ENCODE measurements at regions not wholly inside any gene's neighbourhood (a gene's known extent, or its start where the extent isn't known, plus 50 kb on each side); places are given as distances from the start of the nearest gene placed in this dataset.

- TF ChIP-seq POLR2A (IDR thresholded peaks at IDR 0.05), result no peak
- TF ChIP-seq, protein P1, sequence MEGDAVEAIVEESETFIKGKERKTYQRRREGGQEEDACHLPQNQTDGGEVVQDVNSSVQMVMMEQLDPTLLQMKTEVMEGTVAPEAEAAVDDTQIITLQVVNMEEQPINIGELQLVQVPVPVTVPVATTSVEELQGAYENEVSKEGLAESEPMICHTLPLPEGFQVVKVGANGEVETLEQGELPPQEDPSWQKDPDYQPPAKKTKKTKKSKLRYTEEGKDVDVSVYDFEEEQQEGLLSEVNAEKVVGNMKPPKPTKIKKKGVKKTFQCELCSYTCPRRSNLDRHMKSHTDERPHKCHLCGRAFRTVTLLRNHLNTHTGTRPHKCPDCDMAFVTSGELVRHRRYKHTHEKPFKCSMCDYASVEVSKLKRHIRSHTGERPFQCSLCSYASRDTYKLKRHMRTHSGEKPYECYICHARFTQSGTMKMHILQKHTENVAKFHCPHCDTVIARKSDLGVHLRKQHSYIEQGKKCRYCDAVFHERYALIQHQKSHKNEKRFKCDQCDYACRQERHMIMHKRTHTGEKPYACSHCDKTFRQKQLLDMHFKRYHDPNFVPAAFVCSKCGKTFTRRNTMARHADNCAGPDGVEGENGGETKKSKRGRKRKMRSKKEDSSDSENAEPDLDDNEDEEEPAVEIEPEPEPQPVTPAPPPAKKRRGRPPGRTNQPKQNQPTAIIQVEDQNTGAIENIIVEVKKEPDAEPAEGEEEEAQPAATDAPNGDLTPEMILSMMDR (IDR thresholded peaks at IDR 0.05), result no peak
These were observed 114.1 kb upstream of the TRIB2 start for GRCh38 chr2:12602661-12603060.
